Neural cell (in vitro differentiated cells): ENCODE measurements at regions not wholly inside any gene's neighbourhood (a gene's known extent, or its start where the extent isn't known, plus 50 kb on each side); places are given as distances from the start of the nearest gene placed in this dataset.

Experiments
- H2AFZ ChIP-seq: fragments of 200-600, 300-800 bp; sonication (generic), shearing (Covaris generic); 2 replicates; pipeline ENCODE4 v1.6.0; 2014; ENCODE audit warnings: low read depth, mild to moderate bottlenecking, antibody characterized with exemption, low read length, moderate library complexity
- H3F3A ChIP-seq: fragments of 200-600 bp; shearing (Covaris generic); 2 replicates; pipeline ENCODE4 v1.6.1; 2016; ENCODE audit warnings: mild to moderate bottlenecking, moderate library complexity, mixed read lengths, antibody characterized with exemption, low read length; ENCODE audit not compliant: insufficient read depth, poor library complexity, severe bottlenecking
- H3K27ac ChIP-seq: fragments of 200-600, 300-800 bp; sonication (generic), shearing (Covaris generic); 2 replicates; pipeline ENCODE4 v1.5.1; 2014; ENCODE audit warnings: mild to moderate bottlenecking, low read length, moderate library complexity
- H3K27me3 ChIP-seq: fragments of 300-800, 200-600 bp; sonication (generic), shearing (Covaris generic); 2 replicates; pipeline ENCODE4 v1.6.0; 2014; ENCODE audit warnings: mild to moderate bottlenecking, low read depth, low read length, moderate library complexity; ENCODE audit not compliant: insufficient read depth
- H3K36me3 ChIP-seq: fragments of 300-800, 200-600 bp; sonication (generic), shearing (Covaris generic); 2 replicates; pipeline ENCODE4 v1.5.1; 2014; ENCODE audit warnings: mild to moderate bottlenecking, antibody characterized with exemption, low read length, moderate library complexity; ENCODE audit not compliant: insufficient read depth
- H3K4me2 ChIP-seq: fragments of 300-800, 200-600 bp; sonication (generic), shearing (Covaris generic); 2 replicates; pipeline ENCODE4 v1.6.0; 2014; ENCODE audit warnings: mild to moderate bottlenecking, low read length
- H3K4me3 ChIP-seq: fragments of 300-800, 200-600 bp; sonication (generic), shearing (Covaris generic); 2 replicates; pipeline ENCODE4 v1.5.1; 2014; ENCODE audit warnings: mild to moderate bottlenecking, low read length, moderate library complexity
- H3K79me2 ChIP-seq: fragments of 200-600 bp; shearing (Covaris generic); replicated peaks from 2 replicates; pipeline ENCODE4 v1.6.0; 2014; ENCODE audit warnings: mild to moderate bottlenecking, low read length, moderate library complexity; ENCODE audit not compliant: insufficient read depth
- H3K9ac ChIP-seq: fragments of 300-800, 200-600 bp; sonication (generic), shearing (Covaris generic); 2 replicates; pipeline ENCODE4 v1.6.1; 2016; ENCODE audit warnings: mild to moderate bottlenecking, low read length, mixed read lengths
- H3K9me2 ChIP-seq: fragments of 200-600 bp; shearing (Covaris generic); 2 replicates; pipeline ENCODE4 v1.6.1; 2016; ENCODE audit warnings: mild to moderate bottlenecking, low read length, mixed read lengths; ENCODE audit not compliant: insufficient read depth
- H3K9me3 ChIP-seq: fragments of 200-600, 300-800 bp; sonication (generic), shearing (Covaris generic); 2 replicates; pipeline ENCODE4 v1.6.1; 2016; ENCODE audit warnings: mild to moderate bottlenecking, mixed run types, low read length, moderate library complexity, mixed read lengths
- H4K20me1 ChIP-seq: fragments of 200-600 bp; shearing (Covaris generic); 2 replicates; pipeline ENCODE4 v1.6.1; 2016; ENCODE audit warnings: mild to moderate bottlenecking, mixed run types; ENCODE audit not compliant: insufficient read depth
- EP300 ChIP-seq: fragments of 450-650 bp; conservative IDR thresholded peaks from 2 replicates; pipeline ENCODE4 v1.6.1; 2014; ENCODE audit warnings: antibody characterized with exemption, mild to moderate bottlenecking, moderate library complexity; ENCODE audit not compliant: poor library complexity, severe bottlenecking
- EZH2 ChIP-seq: fragments of 200-600, 300-800 bp; shearing (Covaris generic), sonication (generic); IDR thresholded peaks from 2 replicates; pipeline ENCODE4 v1.6.1; 2014; ENCODE audit warnings: antibody characterized with exemption, low read length, borderline replicate concordance, mild to moderate bottlenecking; ENCODE audit not compliant: insufficient read depth, poor library complexity, severe bottlenecking
- MXI1 ChIP-seq: fragments of 450-650 bp; conservative IDR thresholded peaks from 2 replicates; pipeline ENCODE4 v1.6.1; 2014; ENCODE audit warnings: antibody characterized with exemption, mild to moderate bottlenecking; ENCODE audit not compliant: poor library complexity, severe bottlenecking
- POLR2AphosphoS5 ChIP-seq: IDR thresholded peaks from 2 replicates; pipeline ENCODE4 v1.6.1; 2012
- RAD21 ChIP-seq: fragments of 450-650 bp; conservative IDR thresholded peaks from 2 replicates; pipeline ENCODE4 v1.6.1; 2014; ENCODE audit warnings: antibody characterized with exemption, mild to moderate bottlenecking, moderate library complexity
- REST ChIP-seq: IDR thresholded peaks from 2 replicates; pipeline ENCODE4 v1.6.1; 2012; ENCODE audit warnings: borderline replicate concordance
- SMC3 ChIP-seq: fragments of 450-650 bp; conservative IDR thresholded peaks from 2 replicates; pipeline ENCODE4 v1.6.1; 2014; ENCODE audit warnings: antibody characterized with exemption, mild to moderate bottlenecking, moderate library complexity; ENCODE audit not compliant: poor library complexity
- TAF1 ChIP-seq: IDR thresholded peaks from 2 replicates; pipeline ENCODE4 v1.6.1; 2012; ENCODE audit warnings: low read depth
- TF ChIP-seq, protein P1 (sequence below): fragments of 450-650 bp; IDR thresholded peaks from 2 replicates; pipeline ENCODE4 v1.5.1; 2014; ENCODE audit warnings: antibody characterized with exemption, mild to moderate bottlenecking, moderate library complexity; ENCODE audit not compliant: poor library complexity, severe bottlenecking

GRCh38 chr7:69338144-69338543 is 260.1 kb upstream of the AUTS2 start:
- H3K27ac ChIP-seq, result no peak overlapping the region
- no peak overlapping the region for H2AFZ ChIP-seq
- no peaks in the 10 kb centered on the region for H3K36me3 ChIP-seq
- no peak overlapping the region for H3K4me2 ChIP-seq
- H3K79me2 ChIP-seq, result no peaks in the 10 kb centered on the region
- H3K9me3 ChIP-seq, result no peaks in the 10 kb centered on the region
- TF ChIP-seq EP300 (no peak), RAD21 (no peak), EZH2 (no peak), REST (no peak), MXI1 (no peak), SMC3 (no peak)
- no peaks in the 10 kb centered on the region for H3F3A ChIP-seq
- no peak overlapping the region for H3K4me3 ChIP-seq
- H3K9me2 ChIP-seq, result no peaks in the 10 kb centered on the region
- no peaks in the 10 kb centered on the region for H3K27me3 ChIP-seq
- H3K9ac ChIP-seq, result no peak overlapping the region
- H4K20me1 ChIP-seq, result no peaks in the 10 kb centered on the region

DNA sequence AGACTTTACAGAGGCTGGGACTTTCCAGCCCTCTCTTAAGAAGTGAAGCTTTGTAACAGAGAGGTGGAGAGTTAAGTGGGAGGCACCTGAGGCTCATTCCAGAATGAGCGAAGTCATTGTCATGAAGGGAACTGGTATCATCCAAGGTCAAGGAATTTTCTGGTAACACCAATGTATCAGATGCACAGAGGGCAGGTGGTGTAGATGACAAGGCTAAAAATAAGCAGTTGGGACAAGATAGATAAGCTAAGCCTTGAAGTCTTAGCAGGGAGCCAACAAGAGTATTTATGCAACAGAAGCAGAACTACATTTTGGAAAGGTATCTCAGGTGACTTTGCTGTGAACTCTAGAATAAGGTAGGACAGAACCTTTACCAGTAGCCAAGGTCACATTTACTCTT is 257.0 kb upstream of the AUTS2 start:
- H3K9me2 ChIP-seq, result no peaks in the 10 kb centered on the region
- no peak overlapping the region for H3K27ac ChIP-seq
- no peak overlapping the region for H3K4me3 ChIP-seq
- no peaks in the 10 kb centered on the region for H3K27me3 ChIP-seq
- H3F3A ChIP-seq, result no peaks in the 10 kb centered on the region
- H4K20me1 ChIP-seq, result no peaks in the 10 kb centered on the region
- no peaks in the 10 kb centered on the region for H3K9me3 ChIP-seq
- no peaks in the 10 kb centered on the region for H3K79me2 ChIP-seq
- no peak overlapping the region for H3K9ac ChIP-seq
- H3K4me2 ChIP-seq, result no peak overlapping the region
- TF ChIP-seq REST (no peak), POLR2AphosphoS5 (no peak), RAD21 (no peak), EZH2 (no peak), SMC3 (no peak), EP300 (no peak), TAF1 (no peak), MXI1 (no peak)
- TF ChIP-seq, protein P1, sequence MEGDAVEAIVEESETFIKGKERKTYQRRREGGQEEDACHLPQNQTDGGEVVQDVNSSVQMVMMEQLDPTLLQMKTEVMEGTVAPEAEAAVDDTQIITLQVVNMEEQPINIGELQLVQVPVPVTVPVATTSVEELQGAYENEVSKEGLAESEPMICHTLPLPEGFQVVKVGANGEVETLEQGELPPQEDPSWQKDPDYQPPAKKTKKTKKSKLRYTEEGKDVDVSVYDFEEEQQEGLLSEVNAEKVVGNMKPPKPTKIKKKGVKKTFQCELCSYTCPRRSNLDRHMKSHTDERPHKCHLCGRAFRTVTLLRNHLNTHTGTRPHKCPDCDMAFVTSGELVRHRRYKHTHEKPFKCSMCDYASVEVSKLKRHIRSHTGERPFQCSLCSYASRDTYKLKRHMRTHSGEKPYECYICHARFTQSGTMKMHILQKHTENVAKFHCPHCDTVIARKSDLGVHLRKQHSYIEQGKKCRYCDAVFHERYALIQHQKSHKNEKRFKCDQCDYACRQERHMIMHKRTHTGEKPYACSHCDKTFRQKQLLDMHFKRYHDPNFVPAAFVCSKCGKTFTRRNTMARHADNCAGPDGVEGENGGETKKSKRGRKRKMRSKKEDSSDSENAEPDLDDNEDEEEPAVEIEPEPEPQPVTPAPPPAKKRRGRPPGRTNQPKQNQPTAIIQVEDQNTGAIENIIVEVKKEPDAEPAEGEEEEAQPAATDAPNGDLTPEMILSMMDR, result no peak
- no peak overlapping the region for H2AFZ ChIP-seq
- no peaks in the 10 kb centered on the region for H3K36me3 ChIP-seq
